ENCODE measurements at regions not wholly inside any gene's neighbourhood (a gene's known extent, or its start where the extent isn't known, plus 50 kb on each side); places are given as distances from the start of the nearest gene placed in this dataset.

- no peak for DNase-seq (ENCODE audit: low spot score)
Measured at GRCh38 chr3:150091626-150092025, 120.9 kb upstream of the PFN2 start.

GRCh38 chr3:150090877-150091276 is 120.2 kb upstream of the PFN2 start:
- no peak for DNase-seq (ENCODE audit: low spot score)

- DNase-seq (ENCODE audit: low spot score), result no peak
Measured at GRCh38 chr3:150090006-150090405, 119.3 kb upstream of the PFN2 start.

- no peak for DNase-seq (ENCODE audit: low spot score)
Measured at GRCh38 chr3:150084128-150084527, 113.4 kb upstream of the PFN2 start.

GRCh38 chr3:150083655-150084042 is 113.0 kb upstream of the PFN2 start:
- DNase-seq (ENCODE audit: low spot score), result no peak

DNA sequence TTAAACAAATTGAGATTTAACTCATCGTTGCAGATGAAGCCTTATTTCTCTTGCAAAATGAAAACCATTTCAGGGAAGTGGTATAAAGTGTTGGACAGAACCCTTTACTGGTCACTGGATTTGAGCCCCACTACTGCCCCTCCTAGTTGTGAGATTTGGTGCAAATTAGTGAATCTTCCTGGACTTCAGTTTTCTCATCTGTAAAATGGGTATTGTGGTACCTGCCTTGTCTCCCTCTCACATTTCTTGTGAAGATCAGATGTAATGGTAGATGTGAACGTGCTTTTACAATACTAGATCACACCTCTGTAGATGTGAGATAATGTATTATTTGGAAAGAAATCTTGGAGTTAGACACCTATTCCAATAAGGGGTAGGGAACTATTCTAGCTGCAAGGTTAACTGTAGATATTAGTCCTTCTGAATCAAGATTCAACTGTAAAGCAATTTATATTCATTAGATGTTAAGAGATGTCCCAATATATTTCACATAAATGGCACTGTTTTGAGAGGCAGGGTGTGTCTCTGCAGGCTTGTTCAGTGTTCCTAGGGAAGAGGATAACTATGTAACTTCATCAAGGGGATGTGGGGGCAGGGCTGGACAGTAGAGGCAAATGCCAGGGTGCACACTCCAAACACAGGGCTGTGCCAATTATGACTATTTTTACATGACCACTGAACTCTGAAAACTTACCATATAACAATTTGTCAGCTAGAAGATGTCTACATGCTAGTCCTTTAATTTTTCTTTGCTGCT is 112.4 kb upstream of the PFN2 start:
- DNase-seq (ENCODE audit: low spot score), result no peak

DNA sequence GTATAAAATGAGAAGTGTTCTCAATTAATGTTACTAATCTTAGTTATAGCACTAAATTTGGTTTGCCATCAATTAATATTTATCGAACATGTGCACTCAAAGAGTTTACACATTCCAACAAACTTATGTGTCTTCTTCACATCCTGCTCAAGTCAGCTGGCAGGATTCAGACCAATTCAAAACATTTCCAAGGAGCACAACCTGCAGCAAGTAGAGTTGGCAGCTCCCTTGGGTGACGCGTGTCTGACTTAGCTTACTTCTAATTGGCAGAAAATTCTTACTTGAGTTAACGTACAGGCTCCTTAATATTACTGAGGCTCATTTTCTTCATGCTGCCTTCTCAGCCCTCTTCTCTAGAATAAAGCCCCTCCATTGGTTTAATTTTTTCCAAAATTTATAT is 110.4 kb upstream of the PFN2 start:
- DNase-seq (ENCODE audit: low spot score), result no peak

DNA sequence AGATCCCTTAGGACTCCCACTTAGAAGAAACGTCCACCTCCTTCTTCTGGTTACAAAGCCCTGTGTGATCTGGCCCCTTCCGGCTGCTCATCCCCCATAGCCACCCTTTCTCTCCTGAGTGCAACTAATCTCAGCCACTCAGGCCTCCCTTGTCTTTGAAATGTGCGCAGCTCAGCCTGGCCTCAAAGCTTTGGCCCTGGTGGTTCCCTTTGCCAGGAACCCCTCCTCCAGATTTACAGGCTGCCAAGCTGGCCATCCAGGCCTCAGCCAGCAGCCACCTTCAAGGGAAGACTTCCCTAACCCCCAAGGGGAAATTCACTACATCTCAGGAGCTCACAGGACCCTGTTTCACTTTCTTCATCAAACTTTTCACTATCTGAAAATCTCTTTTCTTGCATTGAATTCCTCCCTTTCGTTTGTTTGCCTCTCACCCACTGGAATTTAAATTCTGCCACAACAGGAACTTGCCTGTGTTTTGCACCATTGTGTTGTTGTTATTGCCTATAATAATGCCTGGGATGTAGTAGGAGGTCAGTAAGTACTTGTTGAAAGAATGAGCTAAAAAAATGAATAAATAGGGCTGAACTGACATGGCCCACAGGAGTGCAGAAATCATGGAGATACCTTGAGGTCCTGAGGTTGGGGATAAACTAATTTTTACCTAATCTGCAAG is 109.5 kb upstream of the PFN2 start:
- DNase-seq (ENCODE audit: low spot score), result no peak

- no peak for DNase-seq (ENCODE audit: low spot score)
Measured at GRCh38 chr3:150079029-150079739, 108.5 kb upstream of the PFN2 start.

DNA sequence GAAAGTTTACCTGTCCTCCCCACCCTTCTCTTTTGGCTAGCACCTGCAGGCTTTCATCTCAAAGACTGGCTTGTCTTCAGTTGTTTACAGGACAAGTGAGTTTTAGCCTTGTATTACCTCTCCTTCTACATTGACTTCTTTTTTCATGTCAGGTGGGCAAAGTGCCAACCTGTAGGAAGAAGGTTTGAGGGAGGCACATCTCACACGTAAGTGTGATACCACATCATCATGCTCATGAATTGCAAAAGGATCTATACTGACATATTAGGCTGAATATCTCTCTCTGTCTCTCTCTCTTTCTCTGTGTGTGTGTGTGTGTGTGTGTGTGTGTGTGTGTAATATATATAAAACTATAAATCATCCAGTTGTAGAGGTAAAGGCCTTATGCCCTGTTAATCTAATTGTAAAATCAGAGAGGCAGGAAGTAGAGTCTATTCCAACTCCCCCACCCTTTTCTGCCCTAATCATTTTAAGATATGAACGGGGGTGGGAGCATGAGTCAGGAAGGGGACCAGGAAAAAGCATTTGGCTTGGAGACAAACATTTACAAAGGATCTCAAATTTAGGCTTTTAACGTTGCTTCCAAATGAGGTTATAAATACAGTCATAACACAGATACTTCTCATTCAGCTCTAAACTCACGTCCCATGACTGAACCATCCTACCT is 107.0 kb upstream of the PFN2 start:
- no peak for DNase-seq (ENCODE audit: low spot score)

GRCh38 chr3:150077107-150077506 is 106.4 kb upstream of the PFN2 start:
- DNase-seq (ENCODE audit: low spot score), result no peak

- no peak for DNase-seq (ENCODE audit: low spot score)
Measured at GRCh38 chr3:150076443-150076842, 105.7 kb upstream of the PFN2 start.

- no peak for DNase-seq (ENCODE audit: low spot score)
Measured at GRCh38 chr3:150075417-150075865, 104.7 kb upstream of the PFN2 start.

DNA sequence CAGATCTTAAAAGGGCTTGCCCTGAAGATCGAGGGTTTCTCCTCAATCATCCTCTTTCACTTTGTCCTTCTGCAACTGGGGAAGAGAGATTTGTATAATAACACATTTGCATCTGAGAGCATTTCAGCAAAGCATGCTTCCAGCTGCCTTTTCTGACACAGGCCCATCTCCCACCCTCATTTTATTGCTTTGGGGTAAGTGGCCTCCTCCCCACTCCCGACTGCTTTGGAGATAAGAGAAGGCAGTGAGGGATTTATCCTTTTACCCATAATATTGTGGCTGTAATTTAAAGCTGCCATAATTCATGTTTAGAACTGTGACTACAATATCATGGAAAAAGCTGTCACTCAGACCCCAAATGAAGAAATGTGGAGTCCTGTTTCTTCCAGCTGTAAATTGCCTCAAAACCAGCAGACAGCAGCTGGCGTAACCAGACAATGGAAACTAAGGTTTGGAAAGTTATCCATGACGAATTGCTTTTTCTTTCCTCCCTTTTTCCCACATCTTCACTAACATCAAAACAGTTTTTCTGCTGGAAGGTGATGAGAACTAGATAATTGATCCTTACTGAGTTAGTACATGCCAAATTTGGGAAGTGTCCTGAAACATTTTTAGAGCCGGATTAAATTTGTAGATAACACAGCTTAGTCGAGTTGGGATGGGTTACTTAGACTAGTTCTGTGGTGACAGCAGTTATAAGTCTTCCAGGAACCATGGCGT is 104.2 kb upstream of the PFN2 start:
- no peak for DNase-seq (ENCODE audit: low spot score)

- DNase-seq (ENCODE audit: low spot score), result no peak
Measured at GRCh38 chr3:150074277-150074676, 103.6 kb upstream of the PFN2 start.

DNA sequence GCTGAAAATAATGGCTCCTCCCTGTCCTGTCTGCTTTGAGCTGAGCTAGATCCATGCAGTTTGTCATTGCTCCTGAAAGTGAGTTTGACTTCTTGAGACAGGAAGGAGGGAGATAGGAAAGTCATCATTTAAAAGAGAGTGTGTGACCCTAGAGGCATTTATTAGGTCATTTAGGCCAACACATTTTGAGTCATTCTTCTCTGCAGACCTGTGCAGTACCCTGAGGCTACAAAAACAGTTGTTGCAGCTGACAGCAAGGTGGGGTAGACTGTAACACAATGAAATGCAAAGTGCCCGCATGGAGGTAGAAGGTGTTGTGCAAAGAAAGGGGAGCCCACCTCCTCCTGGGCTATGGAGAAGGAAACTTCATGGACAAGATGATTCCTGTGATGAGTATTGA is 102.8 kb upstream of the PFN2 start:
- DNase-seq (ENCODE audit: low spot score), result no peak

- DNase-seq (ENCODE audit: low spot score), result no peak
Measured at GRCh38 chr3:150073031-150073430, 102.3 kb upstream of the PFN2 start.

- DNase-seq (ENCODE audit: low spot score), result no peak
Measured at GRCh38 chr3:150072576-150072975, 101.9 kb upstream of the PFN2 start.

DNA sequence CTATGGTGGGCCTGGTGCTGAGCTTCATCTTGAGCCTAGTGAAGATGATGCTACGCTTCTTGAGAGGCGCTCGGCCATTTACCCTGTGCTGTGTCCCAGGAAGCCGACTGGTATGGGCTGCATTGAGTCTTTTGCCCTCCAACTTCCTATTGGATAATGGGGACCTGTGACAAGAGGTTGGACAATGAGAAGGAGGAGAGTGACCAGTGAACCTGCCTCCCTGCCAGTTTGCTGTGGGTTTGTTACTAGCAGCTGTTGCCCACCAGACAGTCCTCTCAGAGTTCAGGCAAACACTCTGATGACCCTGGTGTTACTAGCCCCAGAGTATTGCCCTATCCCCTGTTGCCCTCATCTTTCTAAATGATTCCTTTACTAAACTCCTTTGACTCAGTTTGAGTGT is 99.6 kb upstream of the PFN2 start:
- DNase-seq (ENCODE audit: low spot score), result no peak

GRCh38 chr3:150069633-150070032 is 98.9 kb upstream of the PFN2 start:
- DNase-seq (ENCODE audit: low spot score), result no peak

- DNase-seq (ENCODE audit: low spot score), result no peak
Measured at GRCh38 chr3:150069154-150069527, 98.4 kb upstream of the PFN2 start.
